ENCODE measurements at regions not wholly inside any gene's neighbourhood (a gene's known extent, or its start where the extent isn't known, plus 50 kb on each side); places are given as distances from the start of the nearest gene placed in this dataset.

DNA sequence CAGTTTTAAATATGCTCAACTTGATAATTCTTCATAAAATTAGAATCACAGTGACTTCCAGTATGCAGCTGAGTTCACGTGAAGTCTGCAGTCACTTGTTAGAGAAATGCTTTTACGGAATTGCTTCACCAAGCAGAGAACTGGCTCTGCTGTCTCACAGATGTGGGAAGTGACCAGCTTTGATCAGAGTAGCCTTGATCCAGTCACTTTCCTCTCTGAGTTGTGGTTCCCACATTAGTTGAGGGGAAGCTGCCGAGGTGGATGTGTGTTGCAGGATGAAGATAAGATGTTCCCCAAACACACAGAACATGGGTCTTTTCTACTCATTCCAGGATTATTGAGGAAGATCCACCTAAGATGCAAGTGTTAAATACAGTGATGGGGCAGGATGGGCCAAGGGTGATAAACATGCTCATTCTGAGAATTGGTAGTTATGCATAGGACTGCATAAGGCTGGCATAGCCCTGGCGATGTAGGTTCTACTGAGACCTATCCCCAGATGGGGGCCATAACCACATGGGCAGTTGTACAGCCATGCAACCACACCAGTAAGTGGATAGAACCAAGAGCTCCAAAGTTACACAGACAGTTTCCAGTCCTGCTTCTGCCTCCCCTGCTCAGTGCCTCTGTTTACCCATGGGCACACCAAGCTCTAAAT, 168.9 kb upstream of the MAF start:
- TF ChIP-seq ZNF8 (CRISPR knock-in tag; IDR thresholded peaks at IDR 0.05) = no peak
- no peak for TF ChIP-seq PPARA (CRISPR knock-in tag; IDR thresholded peaks at IDR 0.05; ENCODE audit: borderline replicate concordance)
- ATAC-seq = no peak

DNA sequence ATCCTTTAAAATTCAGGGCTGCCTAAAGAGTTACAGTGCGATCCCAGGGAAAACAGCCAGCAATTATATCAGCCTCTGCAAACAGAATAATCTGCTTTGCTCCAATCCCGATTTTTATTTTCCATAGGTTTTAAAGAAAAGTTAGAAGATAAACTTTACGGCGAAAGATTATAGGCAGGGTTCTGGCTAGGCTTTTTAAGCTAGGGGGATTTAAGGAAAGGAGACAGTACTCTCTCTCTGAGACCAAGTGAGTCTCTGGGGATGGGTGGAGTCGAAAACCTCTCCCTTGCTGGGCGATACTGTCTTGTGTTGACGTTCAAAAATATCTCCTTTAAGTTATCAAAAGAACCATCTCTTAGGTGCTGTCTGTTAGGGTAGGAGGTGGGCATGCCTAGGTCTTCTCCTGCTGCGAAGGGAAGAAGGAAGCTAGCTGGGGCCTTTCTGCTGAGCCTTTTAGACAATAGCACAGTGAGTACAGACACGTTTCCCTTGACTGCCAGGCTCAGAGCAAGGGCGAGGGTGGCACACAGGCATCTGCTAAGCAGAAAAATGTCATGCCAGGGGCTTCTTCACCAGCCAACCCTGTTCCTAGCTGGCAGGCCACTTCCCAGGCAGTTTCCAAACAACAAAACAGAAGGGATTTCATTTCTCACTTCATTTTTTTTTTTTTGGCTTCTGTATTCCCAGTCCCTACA, 167.9 kb upstream of the MAF start:
- TF ChIP-seq CSDC2 (CRISPR knock-in tag; IDR thresholded peaks at IDR 0.05) = no peak
- no peak for ATAC-seq

DNA sequence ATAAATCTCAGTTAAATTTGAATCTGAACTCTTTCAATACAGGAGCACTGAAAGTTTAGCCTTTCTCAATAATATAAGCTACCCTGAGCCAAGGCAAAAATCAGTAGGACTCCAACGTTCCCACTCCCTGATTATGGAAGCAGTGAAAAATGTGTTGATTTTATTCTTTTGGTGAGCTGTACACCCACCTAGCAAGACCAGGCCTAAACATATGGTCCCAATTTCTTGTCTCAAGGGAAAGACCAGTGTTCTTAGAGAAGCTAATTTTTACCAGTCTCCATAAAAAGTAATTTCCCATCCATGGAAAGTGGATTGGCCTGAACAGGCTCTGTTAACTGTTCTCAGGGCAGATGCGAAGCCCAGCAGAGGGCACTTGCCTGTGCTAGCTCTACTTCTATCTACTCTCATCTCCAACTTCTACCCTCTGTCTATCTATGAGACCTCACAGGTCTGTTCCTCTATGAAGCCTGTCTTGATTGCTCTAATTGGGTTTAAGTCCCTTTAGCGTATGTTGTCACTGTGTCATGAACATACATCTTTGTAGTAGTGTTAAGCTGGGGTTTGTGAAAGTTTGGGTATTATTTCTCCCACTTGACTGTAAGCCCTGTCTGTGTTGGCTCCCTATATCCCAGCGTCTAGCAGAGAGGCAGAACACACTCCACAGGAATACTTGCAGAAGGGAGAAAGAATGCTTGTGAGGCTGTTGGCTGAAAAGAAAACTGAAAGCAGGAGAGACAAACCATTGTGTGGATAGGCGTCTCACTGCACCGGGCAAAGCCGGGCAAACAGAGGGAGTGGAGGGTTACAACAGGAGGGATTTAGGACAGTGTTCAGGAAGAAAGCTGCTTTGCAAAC, 167.1 kb upstream of the MAF start:
- no peak for ATAC-seq
- TF ChIP-seq CREB5 (CRISPR knock-in tag; IDR thresholded peaks at IDR 0.05; ENCODE audit: low read depth) (no peak), ZC3H10 (CRISPR knock-in tag; IDR thresholded peaks at IDR 0.05) (no peak), ZNF70 (CRISPR knock-in tag; IDR thresholded peaks at IDR 0.05) (no peak), SNAI2 (CRISPR knock-in tag; IDR thresholded peaks at IDR 0.05) (no peak), CSRNP3 (CRISPR knock-in tag; IDR thresholded peaks at IDR 0.05) (no peak), TOX (CRISPR knock-in tag; IDR thresholded peaks at IDR 0.05; ENCODE audit: borderline replicate concordance) (no peak), ZNF565 (CRISPR knock-in tag; conservative IDR thresholded peaks at IDR 0.05; ENCODE audit: low read depth) (no peak), GLIS3 (CRISPR knock-in tag; IDR thresholded peaks at IDR 0.05) (no peak), RARB (CRISPR knock-in tag; IDR thresholded peaks at IDR 0.05) (no peak), ARNTL (CRISPR knock-in tag; IDR thresholded peaks at IDR 0.05; ENCODE audit: borderline replicate concordance, low read depth) (no peak), OSR1 (CRISPR knock-in tag; IDR thresholded peaks at IDR 0.05) (no peak), ZFP30 (CRISPR knock-in tag; IDR thresholded peaks at IDR 0.05) (no peak)
- TF ChIP-seq, protein P1, sequence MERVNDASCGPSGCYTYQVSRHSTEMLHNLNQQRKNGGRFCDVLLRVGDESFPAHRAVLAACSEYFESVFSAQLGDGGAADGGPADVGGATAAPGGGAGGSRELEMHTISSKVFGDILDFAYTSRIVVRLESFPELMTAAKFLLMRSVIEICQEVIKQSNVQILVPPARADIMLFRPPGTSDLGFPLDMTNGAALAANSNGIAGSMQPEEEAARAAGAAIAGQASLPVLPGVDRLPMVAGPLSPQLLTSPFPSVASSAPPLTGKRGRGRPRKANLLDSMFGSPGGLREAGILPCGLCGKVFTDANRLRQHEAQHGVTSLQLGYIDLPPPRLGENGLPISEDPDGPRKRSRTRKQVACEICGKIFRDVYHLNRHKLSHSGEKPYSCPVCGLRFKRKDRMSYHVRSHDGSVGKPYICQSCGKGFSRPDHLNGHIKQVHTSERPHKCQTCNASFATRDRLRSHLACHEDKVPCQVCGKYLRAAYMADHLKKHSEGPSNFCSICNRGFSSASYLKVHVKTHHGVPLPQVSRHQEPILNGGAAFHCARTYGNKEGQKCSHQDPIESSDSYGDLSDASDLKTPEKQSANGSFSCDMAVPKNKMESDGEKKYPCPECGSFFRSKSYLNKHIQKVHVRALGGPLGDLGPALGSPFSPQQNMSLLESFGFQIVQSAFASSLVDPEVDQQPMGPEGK (CRISPR knock-in tag; IDR thresholded peaks at IDR 0.05; ENCODE audit: borderline replicate concordance) = no peak

- TF ChIP-seq, protein P2, sequence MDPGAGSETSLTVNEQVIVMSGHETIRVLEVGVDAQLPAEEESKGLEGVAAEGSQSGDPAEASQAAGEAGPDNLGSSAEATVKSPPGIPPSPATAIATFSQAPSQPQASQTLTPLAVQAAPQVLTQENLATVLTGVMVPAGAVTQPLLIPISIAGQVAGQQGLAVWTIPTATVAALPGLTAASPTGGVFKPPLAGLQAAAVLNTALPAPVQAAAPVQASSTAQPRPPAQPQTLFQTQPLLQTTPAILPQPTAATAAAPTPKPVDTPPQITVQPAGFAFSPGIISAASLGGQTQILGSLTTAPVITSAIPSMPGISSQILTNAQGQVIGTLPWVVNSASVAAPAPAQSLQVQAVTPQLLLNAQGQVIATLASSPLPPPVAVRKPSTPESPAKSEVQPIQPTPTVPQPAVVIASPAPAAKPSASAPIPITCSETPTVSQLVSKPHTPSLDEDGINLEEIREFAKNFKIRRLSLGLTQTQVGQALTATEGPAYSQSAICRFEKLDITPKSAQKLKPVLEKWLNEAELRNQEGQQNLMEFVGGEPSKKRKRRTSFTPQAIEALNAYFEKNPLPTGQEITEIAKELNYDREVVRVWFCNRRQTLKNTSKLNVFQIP (CRISPR knock-in tag; IDR thresholded peaks at IDR 0.05; ENCODE audit: borderline replicate concordance, low read depth) = no peak
- TF ChIP-seq ZNF565 (CRISPR knock-in tag; conservative IDR thresholded peaks at IDR 0.05; ENCODE audit: low read depth) = no peak
- ATAC-seq = no peak
Measured at GRCh38 chr16:79765901-79766394, 165.4 kb upstream of the MAF start.

DNA sequence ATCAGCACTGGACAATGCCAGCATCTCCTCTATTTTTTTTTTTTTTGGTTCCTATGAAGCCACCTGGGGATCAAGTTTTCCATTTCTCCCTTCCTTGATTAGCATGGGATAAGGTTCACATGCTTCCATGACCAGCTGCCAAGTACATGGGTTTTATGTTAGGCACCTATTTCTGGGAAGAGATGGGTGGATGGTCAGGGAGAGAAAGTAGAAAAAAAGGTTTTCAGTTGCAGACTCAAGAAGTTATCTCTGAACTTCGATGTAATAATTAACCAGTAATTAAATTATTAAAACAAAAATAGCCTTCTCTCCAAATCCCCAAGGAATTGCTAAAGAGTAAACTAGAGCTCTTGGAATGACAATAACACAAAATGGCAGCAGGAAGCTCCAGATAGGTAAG, 164.9 kb upstream of the MAF start:
- no peak for ATAC-seq
- TF ChIP-seq TSHZ2 (CRISPR knock-in tag; IDR thresholded peaks at IDR 0.05) (no peak), ZC3H10 (CRISPR knock-in tag; IDR thresholded peaks at IDR 0.05) (no peak), CSDC2 (CRISPR knock-in tag; IDR thresholded peaks at IDR 0.05) (no peak), BACH2 (CRISPR knock-in tag; IDR thresholded peaks at IDR 0.05; ENCODE audit: borderline replicate concordance) (no peak), SNAI2 (CRISPR knock-in tag; IDR thresholded peaks at IDR 0.05) (no peak), TCF4 (CRISPR knock-in tag; IDR thresholded peaks at IDR 0.05; ENCODE audit: borderline replicate concordance) (no peak), ZNF70 (CRISPR knock-in tag; IDR thresholded peaks at IDR 0.05) (no peak), ARNTL (CRISPR knock-in tag; IDR thresholded peaks at IDR 0.05; ENCODE audit: borderline replicate concordance, low read depth) (no peak), GLIS3 (CRISPR knock-in tag; IDR thresholded peaks at IDR 0.05) (no peak), ISL1 (CRISPR knock-in tag; IDR thresholded peaks at IDR 0.05) (no peak), PPARA (CRISPR knock-in tag; IDR thresholded peaks at IDR 0.05; ENCODE audit: borderline replicate concordance) (no peak)
- TF ChIP-seq, protein P1 (CRISPR knock-in tag; IDR thresholded peaks at IDR 0.05; ENCODE audit: borderline replicate concordance) = no peak
